OCI-LY7 (cell line): ENCODE measurements at regions not wholly inside any gene's neighbourhood (a gene's known extent, or its start where the extent isn't known, plus 50 kb on each side); places are given as distances from the start of the nearest gene placed in this dataset.

Experiments
- BruUV-seq: library from RNA; stranded (reverse); fragments of 400-500 nt; replicated peaks from 2 replicates; lab custom pipeline; 2021; lab: Mats Ljungman, UMichigan
- CTCF ChIA-PET: fragments of 300-600 bp; sonication (Branson Sonifier 250); formaldehyde crosslinking; loops from one replicate; lab custom pipeline; 2022; ENCODE audit warnings: antibody characterized with exemption; ENCODE audit not compliant: unreplicated experiment; lab: Charles Lee
- POLR2A ChIA-PET: fragments of 300-600 bp; sonication (Branson Sonifier 250); formaldehyde crosslinking; loops from one replicate; lab custom pipeline; 2022; ENCODE audit warnings: antibody characterized with exemption; lab: Charles Lee
- DNase-seq: peaks from one replicate; pipeline ENCODE4 v3.0.0-alpha.2; 2015; ENCODE audit warnings: low spot score
- H2AFZ ChIP-seq: fragments of 200-600 bp; sonication (generic), shearing (Covaris generic); 2 replicates; pipeline ENCODE4 v1.6.1; 2014; ENCODE audit warnings: mild to moderate bottlenecking, antibody characterized with exemption, low read length, moderate library complexity
- H3K27ac ChIP-seq: fragments of 200-600 bp; sonication (generic); 2 replicates; pipeline ENCODE4 v1.5.1; 2014; ENCODE audit warnings: mixed run types, low read depth, mild to moderate bottlenecking, moderate library complexity, low read length, inconsistent platforms; ENCODE audit not compliant: poor library complexity, severe bottlenecking
- H3K36me3 ChIP-seq: fragments of 200-600 bp; sonication (generic); 2 replicates; pipeline ENCODE4 v1.6.1; 2014; ENCODE audit warnings: mild to moderate bottlenecking, antibody characterized with exemption, low read length, moderate library complexity, mixed read lengths; ENCODE audit not compliant: insufficient read depth
- H3K4me1 ChIP-seq: fragments of 200-600 bp; sonication (generic); 2 replicates; pipeline ENCODE4 v1.5.1; 2014; ENCODE audit warnings: mild to moderate bottlenecking, low read length; ENCODE audit not compliant: insufficient read depth, poor library complexity, severe bottlenecking
- H3K4me2 ChIP-seq: fragments of 200-600 bp; sonication (generic); 2 replicates; pipeline ENCODE4 v1.6.1; 2014; ENCODE audit warnings: mild to moderate bottlenecking, low read length
- H3K4me3 ChIP-seq: fragments of 200-600 bp; sonication (generic); 2 replicates; pipeline ENCODE4 v1.5.1; 2014; ENCODE audit warnings: mild to moderate bottlenecking, low read depth, low read length; ENCODE audit not compliant: poor library complexity, severe bottlenecking
- H3K79me2 ChIP-seq: fragments of 200-600 bp; sonication (generic); 2 replicates; pipeline ENCODE4 v1.6.1; 2016; ENCODE audit warnings: low read depth, mild to moderate bottlenecking, low read length, moderate library complexity, mixed read lengths; ENCODE audit not compliant: insufficient read depth
- H3K9me2 ChIP-seq: fragments of 200-600 bp; sonication (generic); 2 replicates; pipeline ENCODE4 v1.6.1; 2016; ENCODE audit warnings: mild to moderate bottlenecking, low read length, mixed read lengths; ENCODE audit not compliant: insufficient read depth
- H3K9me3 ChIP-seq: fragments of 200-600 bp; sonication (generic); 2 replicates; pipeline ENCODE4 v1.6.1; 2014; ENCODE audit warnings: mild to moderate bottlenecking, mixed run types, low read length, mixed read lengths
- H4K20me1 ChIP-seq: fragments of 200-600 bp; sonication (generic); 2 replicates; pipeline ENCODE4 v1.6.1; 2014; ENCODE audit warnings: mild to moderate bottlenecking, antibody characterized with exemption, low read length, moderate library complexity, mixed read lengths; ENCODE audit not compliant: insufficient read depth
- EZH2phosphoT487 ChIP-seq: fragments of 200-600 bp; sonication (generic); IDR thresholded peaks from 2 replicates; pipeline ENCODE4 v1.6.1; 2018; ENCODE audit warnings: low read depth, borderline replicate concordance, mild to moderate bottlenecking, mixed run types, antibody characterized with exemption, low read length, moderate library complexity, mixed read lengths
- intact Hi-C: fragments of 100-400 bp; cut with micrococcal nuclease; formaldehyde crosslinking; loops from one replicate; pipeline ENCODE4 v1.10.0; 2022; ENCODE audit not compliant: unreplicated experiment
- TF ChIP-seq, protein P1 (sequence below): fragments of 200-600 bp; sonication (generic); conservative IDR thresholded peaks from 2 replicates; pipeline ENCODE4 v1.5.1; 2014; ENCODE audit warnings: mild to moderate bottlenecking, antibody characterized with exemption, low read length, moderate library complexity, mixed read lengths

DNA sequence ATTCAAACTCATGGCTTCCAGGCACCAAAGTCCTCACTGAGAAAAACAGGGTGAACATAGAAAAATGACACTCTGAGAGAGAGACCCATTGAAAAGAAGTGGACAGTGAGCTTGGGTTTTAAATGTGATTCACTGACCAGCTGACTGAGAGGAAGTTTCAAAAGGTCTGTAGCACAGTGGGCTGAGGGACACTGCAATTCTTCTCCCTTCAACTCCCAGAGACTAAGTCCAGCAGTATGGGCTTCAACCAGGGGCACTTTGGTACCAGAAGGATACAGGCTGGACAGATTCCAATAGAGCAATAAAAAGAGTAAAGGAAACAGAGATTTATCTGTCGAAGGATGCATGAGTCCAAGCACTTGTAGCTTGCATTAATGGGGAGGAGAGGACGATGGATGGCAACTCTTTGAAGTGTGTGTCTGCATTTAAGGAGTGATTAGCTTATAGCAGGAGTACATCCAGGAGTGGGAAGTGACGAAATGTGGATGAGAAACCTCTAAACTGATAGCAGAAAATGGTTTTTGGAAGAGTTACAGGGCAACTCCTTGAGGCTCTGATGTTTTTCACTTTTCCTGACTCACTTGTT, 117.0 kb upstream of the ANKRD55 start:
- BruUV-seq: no TSS peak
- no peak overlapping the region for H3K4me2 ChIP-seq
- intact Hi-C loops: no loop called here

DNA sequence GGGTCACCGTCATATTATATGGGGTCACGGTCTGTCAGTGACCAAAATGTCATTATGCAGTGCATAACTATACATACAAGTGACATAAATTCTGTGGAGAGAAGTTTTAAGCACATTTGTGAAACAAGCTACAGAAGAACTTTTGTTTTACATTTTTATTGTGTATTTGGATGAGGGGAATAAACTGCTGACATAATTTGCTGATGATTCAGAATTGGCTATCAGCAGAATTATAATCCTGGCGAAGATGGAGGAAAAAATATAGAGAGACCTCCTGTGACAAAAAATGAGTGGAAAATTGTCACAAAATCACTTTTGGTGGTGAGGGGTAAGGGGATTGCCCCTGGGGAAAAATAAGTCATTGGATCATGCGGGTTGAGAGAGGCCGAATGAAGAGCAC, 116.3 kb upstream of the ANKRD55 start:
- Histone ChIP-seq H3K36me3 (no peaks in the 10 kb centered on the region), H3K27ac (no peak overlapping the region), H3K9me3 (no peaks in the 10 kb centered on the region), H2AFZ (no peak overlapping the region), H3K4me1 (no peaks in the 10 kb centered on the region), H3K4me3 (no peak overlapping the region), H4K20me1 (no peaks in the 10 kb centered on the region), H3K79me2 (no peaks in the 10 kb centered on the region), H3K9me2 (no peaks in the 10 kb centered on the region), H3K4me2 (no peak overlapping the region)
- BruUV-seq: no TSS peak
- DNase-seq: no peak
- POLR2A ChIA-PET: interaction anchor here (1.0 kb wide), 1 partner anchor 9 kb away, joined by 3 read pairs; no protein-coding TSS in a partner anchor
- TF ChIP-seq, protein P1, sequence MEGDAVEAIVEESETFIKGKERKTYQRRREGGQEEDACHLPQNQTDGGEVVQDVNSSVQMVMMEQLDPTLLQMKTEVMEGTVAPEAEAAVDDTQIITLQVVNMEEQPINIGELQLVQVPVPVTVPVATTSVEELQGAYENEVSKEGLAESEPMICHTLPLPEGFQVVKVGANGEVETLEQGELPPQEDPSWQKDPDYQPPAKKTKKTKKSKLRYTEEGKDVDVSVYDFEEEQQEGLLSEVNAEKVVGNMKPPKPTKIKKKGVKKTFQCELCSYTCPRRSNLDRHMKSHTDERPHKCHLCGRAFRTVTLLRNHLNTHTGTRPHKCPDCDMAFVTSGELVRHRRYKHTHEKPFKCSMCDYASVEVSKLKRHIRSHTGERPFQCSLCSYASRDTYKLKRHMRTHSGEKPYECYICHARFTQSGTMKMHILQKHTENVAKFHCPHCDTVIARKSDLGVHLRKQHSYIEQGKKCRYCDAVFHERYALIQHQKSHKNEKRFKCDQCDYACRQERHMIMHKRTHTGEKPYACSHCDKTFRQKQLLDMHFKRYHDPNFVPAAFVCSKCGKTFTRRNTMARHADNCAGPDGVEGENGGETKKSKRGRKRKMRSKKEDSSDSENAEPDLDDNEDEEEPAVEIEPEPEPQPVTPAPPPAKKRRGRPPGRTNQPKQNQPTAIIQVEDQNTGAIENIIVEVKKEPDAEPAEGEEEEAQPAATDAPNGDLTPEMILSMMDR: no peak
- no peak for TF ChIP-seq EZH2phosphoT487
- intact Hi-C loops: no loop called here
- CTCF ChIA-PET: no interaction called here

More for the DNA sequence above, 117.0 kb upstream of the ANKRD55 start:
- CTCF ChIA-PET: no interaction called here
- Histone ChIP-seq H3K4me3 (no peak overlapping the region), H3K36me3 (no peaks in the 10 kb centered on the region), H4K20me1 (no peaks in the 10 kb centered on the region), H3K27ac (no peak overlapping the region), H3K9me2 (no peaks in the 10 kb centered on the region), H3K9me3 (no peaks in the 10 kb centered on the region), H3K4me1 (no peaks in the 10 kb centered on the region), H2AFZ (no peak overlapping the region), H3K79me2 (no peaks in the 10 kb centered on the region)
- no peak for DNase-seq
- POLR2A ChIA-PET: interaction anchor here (1.0 kb wide), 1 partner anchor 9 kb away, joined by 3 read pairs; no protein-coding TSS in a partner anchor
- TF ChIP-seq, protein P1: no peak

DNA sequence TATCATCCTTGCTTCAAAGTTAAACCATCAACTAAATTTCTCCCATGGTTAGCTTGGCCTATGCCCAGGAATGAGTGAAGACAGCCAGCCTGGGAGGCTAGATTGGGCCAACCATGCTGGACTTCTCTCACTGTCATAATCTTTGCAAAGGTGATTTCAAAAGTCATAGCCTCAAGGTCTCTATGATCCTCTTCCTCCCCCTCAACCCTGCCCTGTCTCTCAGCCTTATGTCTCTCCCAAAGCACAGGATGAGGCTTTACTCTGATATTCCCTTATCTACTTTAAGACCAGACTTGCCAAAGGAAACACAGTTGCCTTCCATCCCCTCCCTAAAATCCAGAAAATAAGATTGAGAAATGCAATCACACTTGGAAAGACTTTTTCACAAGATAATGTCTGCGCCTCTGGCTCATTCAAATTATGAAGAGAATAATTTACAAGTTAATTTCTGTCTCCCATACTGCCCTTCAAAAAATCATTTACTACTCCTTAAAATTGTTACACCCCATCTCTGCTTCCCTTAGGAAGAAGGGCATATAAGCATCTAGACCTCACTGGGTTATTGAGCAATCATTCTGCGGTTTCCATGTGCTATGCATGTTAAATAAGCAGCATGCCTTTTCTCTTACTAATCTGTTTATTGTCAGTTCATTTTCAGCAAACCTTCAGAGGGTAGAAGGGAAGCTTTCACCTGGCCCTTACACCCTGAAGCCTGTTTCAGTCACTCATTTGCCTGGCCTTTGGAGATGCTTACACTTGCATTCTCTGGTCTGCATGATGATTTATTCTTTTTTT, 113.8 kb upstream of the ANKRD55 start:
- intact Hi-C loops: no loop called here
- Histone ChIP-seq H3K4me2 (no peak overlapping the region), H4K20me1 (no peaks in the 10 kb centered on the region), H3K27ac (no peak overlapping the region), H3K9me2 (no peaks in the 10 kb centered on the region), H3K79me2 (no peaks in the 10 kb centered on the region), H2AFZ (no peak overlapping the region), H3K36me3 (no peaks in the 10 kb centered on the region), H3K4me1 (no peaks in the 10 kb centered on the region), H3K9me3 (no peaks in the 10 kb centered on the region), H3K4me3 (no peak overlapping the region)
- TF ChIP-seq, protein P1: no peak
- TF ChIP-seq EZH2phosphoT487: no peak
- no peak for DNase-seq
- CTCF ChIA-PET: no interaction called here
- no TSS peak for BruUV-seq
- POLR2A ChIA-PET: interaction anchor here (0.5 kb wide), 1 partner anchor 512 kb away, joined by 3 read pairs; no protein-coding TSS in a partner anchor
